Right lobe of liver (tissue), 6 donors: ENCODE measurements at regions not wholly inside any gene's neighbourhood (a gene's known extent, or its start where the extent isn't known, plus 50 kb on each side); places are given as distances from the start of the nearest gene placed in this dataset.

Source experiments
- ATAC-seq, 4 donors: fragments of 200-7000 bp; cut with Tn5 transposase; one replicate each; pipeline ENCODE4 v1.9.1; 2020; ENCODE audit warnings: mild to moderate bottlenecking in 4 of 4, moderate library complexity in 4 of 4
- DNase-seq, 3 donors: peaks; one replicate each; pipeline ENCODE4 v3.0.0-alpha.2; 2020
- H3K27ac ChIP-seq, 3 donors: fragments of 200-600 bp; one replicate each; pipeline ENCODE4 v1.8.0; 2022
- H3K27me3 ChIP-seq, 2 donors: fragments of 200-600 bp; one replicate each; pipeline ENCODE4 v1.8.0; 2022
- H3K36me3 ChIP-seq, 4 donors: fragments of 200-600 bp; sonication (generic) in 1 of 4; one replicate each; pipeline versions ENCODE4 v1.5.1 to v1.8.0; 2017 to 2022; ENCODE audit warnings: control low read depth in 1 of 4
- H3K4me1 ChIP-seq, 4 donors: fragments of 200-600 bp; sonication (generic) in 1 of 4; one replicate each; pipeline versions ENCODE4 v1.5.1 to v1.8.0; 2017 to 2022; ENCODE audit warnings: control low read depth in 1 of 4
- H3K4me3 ChIP-seq, 3 donors: fragments of 200-600 bp; one replicate each; pipeline ENCODE4 v1.8.0; 2022
- H3K9me3 ChIP-seq, 4 donors: fragments of 200-600 bp; sonication (generic) in 1 of 4; one replicate each; pipeline versions ENCODE4 v1.5.1 to v1.8.0; 2017 to 2022; ENCODE audit warnings: control low read depth in 1 of 4
- POLR2A ChIP-seq: fragments of 450-650 bp; IDR thresholded peaks from one replicate; pipeline ENCODE4 v1.6.1; 2017; ENCODE audit warnings: antibody characterized with exemption, mild to moderate bottlenecking
- WGBS: methylation state at CpG from one replicate; pipeline ENCODE4 v1.1.6; 2018; ENCODE audit warnings: low coverage, low lambda C conversion rate; ENCODE audit not compliant: insufficient coverage; ENCODE audit errors: missing lambda C conversion rate; 5-methylcytosine and 5-hydroxymethylcytosine counted together
- intact Hi-C, 2 donors: fragments of 100-400 bp; cut with DNase I; formaldehyde crosslinking; loops; one replicate each; pipeline versions ENCODE4 v1.11.2 to v1.14.1; 2022
- TF ChIP-seq, protein P1 (sequence below), 4 donors: fragments of 200-600 bp in 3 of 4; fragments of 450-650 bp in 1 of 4; IDR thresholded peaks; one replicate each; pipeline versions ENCODE4 v1.5.1 to v1.8.0; 2016 to 2022; ENCODE audit warnings: antibody characterized with exemption in 4 of 4, mild to moderate bottlenecking in 2 of 4
- donor health status: DM: no; HTN: yes; CAD: no.
- donor health status: DM: no; HTN: no; CAD: no.
- donor health status: DM: no; HTN: no; CAD: no.
- donor health status: DM: no; HTN: yes; CAD: no.
- donor health status: DM: no; HTN: yes; CAD: no.

DNA sequence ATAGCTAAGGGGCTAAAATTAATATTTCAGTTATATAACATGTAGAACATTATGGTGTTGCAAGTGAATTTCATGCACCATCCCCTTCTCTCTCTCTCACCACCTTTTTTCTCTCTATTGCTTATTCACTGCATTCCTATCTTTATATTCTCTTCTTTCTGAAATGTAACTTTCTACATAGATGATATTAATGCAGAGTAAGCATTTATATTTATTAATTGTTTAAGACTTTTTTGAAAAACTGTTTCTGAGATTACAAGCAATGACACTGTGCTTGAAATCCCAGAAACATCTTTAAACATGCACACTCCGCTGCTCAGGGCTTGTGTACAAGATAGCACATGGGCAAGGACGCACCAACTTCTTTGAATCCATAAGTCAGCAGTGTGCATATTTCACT lies 567.7 kb upstream of the SGCD start:
- Histone ChIP-seq H3K4me1 (no peaks in the 10 kb centered on the region), H3K27me3 (no peaks in the 10 kb centered on the region), H3K9me3 (no peaks in the 10 kb centered on the region), H3K27ac (no peak overlapping the region), H3K36me3 (no peaks in the 10 kb centered on the region), H3K4me3 (no peak overlapping the region)
- intact Hi-C loops, result no loop called here
- WGBS, result 79% methylated on average over 2 of the region's 2 CpGs
- TF ChIP-seq, protein P1, sequence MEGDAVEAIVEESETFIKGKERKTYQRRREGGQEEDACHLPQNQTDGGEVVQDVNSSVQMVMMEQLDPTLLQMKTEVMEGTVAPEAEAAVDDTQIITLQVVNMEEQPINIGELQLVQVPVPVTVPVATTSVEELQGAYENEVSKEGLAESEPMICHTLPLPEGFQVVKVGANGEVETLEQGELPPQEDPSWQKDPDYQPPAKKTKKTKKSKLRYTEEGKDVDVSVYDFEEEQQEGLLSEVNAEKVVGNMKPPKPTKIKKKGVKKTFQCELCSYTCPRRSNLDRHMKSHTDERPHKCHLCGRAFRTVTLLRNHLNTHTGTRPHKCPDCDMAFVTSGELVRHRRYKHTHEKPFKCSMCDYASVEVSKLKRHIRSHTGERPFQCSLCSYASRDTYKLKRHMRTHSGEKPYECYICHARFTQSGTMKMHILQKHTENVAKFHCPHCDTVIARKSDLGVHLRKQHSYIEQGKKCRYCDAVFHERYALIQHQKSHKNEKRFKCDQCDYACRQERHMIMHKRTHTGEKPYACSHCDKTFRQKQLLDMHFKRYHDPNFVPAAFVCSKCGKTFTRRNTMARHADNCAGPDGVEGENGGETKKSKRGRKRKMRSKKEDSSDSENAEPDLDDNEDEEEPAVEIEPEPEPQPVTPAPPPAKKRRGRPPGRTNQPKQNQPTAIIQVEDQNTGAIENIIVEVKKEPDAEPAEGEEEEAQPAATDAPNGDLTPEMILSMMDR (IDR thresholded peaks at IDR 0.05), result no peak
- TF ChIP-seq POLR2A, result no peak
- ATAC-seq (no peak), DNase-seq (no peak)

DNA sequence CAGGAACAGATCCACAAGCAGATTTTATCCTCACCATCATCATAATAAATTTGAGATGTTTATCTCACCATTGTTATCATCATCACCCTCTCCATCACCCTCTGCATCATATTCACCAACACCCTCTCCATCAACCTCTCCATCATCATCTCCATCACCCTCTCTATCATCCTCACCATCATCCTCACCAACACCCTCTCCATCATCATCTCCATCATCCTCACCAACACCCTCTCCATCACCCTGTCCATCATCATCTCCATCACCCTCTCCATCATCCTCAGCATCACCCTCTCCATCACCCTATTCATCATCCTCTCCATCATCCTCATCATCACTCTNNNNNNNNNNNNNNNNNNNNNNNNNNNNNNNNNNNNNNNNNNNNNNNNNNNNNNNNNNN lies 567.0 kb upstream of the SGCD start:
- Histone ChIP-seq H3K4me1 (no peaks in the 10 kb centered on the region), H3K9me3 (no peaks in the 10 kb centered on the region), H3K4me3 (no peak overlapping the region), H3K27me3 (no peaks in the 10 kb centered on the region), H3K36me3 (no peaks in the 10 kb centered on the region), H3K27ac (no peak overlapping the region)
- ATAC-seq (no peak), DNase-seq (no peak)
- intact Hi-C loops, result no loop called here
- TF ChIP-seq POLR2A, result no peak
- TF ChIP-seq, protein P1 (IDR thresholded peaks at IDR 0.05), result no peak

DNA sequence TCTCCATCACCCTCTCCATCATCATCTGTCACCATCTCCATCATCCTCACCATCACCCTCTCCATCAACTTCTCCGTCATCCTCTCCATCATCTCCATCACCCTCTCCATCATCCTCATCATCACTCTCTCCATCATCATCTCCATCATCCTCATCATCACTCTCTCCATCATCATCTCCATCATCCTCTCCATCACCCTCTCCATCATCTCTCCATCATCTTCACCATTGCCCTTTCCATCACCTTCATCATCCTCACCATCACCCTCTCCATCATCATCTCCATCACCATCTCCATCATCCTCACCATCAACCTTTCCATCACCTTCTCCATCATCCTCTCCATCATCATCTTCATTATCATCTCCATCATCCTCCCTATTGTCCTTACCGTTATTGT lies 565.5 kb upstream of the SGCD start:
- TF ChIP-seq POLR2A, result no peak
- TF ChIP-seq, protein P1 (IDR thresholded peaks at IDR 0.05), result no peak
- Histone ChIP-seq H3K36me3 (no peaks in the 10 kb centered on the region), H3K4me3 (no peak overlapping the region), H3K4me1 (no peaks in the 10 kb centered on the region), H3K9me3 (no peaks in the 10 kb centered on the region), H3K27ac (no peak overlapping the region), H3K27me3 (no peaks in the 10 kb centered on the region)
- intact Hi-C loops, result no loop called here
- ATAC-seq (no peak), DNase-seq (no peak)
- WGBS, result 78% methylated on average over 2 of the region's 2 CpGs

DNA sequence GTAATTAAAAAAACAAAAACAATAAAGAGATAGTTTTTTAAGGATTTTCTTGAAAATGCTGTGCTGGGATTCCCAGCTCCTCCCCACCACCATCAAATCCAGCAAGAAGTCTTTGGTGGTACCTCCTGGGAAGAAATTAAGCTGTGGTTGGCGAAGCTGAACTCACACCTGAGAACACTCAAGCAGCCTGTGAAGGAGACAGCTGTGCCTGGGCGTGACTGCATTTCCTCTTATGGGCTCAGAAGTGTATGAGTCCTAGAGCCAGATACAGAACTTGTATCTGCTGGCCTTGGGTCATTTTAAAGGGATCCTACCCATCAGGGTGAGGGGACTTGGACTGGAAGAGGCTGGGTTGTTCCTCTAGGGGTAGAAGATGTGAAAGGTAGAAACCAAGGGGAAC lies 561.2 kb upstream of the SGCD start:
- H3K4me1 ChIP-seq, result no peaks in the 10 kb centered on the region
- no peaks in the 10 kb centered on the region for H3K27me3 ChIP-seq
- no peaks in the 10 kb centered on the region for H3K36me3 ChIP-seq
- no peaks in the 10 kb centered on the region for H3K9me3 ChIP-seq
- no peak overlapping the region for H3K4me3 ChIP-seq
- 38% methylated on average over 2 of the region's 2 CpGs for WGBS
- no peak overlapping the region for H3K27ac ChIP-seq
- no peak for TF ChIP-seq POLR2A
- TF ChIP-seq, protein P1 (IDR thresholded peaks at IDR 0.05), result no peak
- no peak for ATAC-seq
- intact Hi-C loops, result no loop called here
- no peak for DNase-seq

DNA sequence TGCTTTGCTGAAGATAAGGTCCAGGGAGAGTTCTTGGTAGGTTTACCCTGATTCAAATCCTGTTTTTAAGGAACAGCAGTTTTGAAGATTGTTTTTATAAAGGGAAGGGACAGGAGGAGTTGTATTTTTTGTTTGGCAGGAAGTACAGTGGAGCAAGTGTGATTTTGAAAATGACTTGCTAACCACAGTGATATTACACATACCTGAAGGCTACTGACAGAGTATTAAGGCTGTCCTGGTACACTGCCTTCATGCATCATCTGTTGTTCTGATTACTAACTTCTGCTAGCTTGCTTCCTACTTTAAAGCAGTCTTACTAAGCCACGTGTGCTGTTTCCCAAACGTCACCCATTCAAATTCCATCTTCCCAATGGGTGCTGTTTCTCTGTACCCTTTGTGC lies 559.5 kb upstream of the SGCD start:
- Histone ChIP-seq H3K36me3 (no peaks in the 10 kb centered on the region), H3K27me3 (no peaks in the 10 kb centered on the region), H3K4me3 (no peak overlapping the region), H3K27ac (no peak overlapping the region), H3K9me3 (no peaks in the 10 kb centered on the region), H3K4me1 (no peaks in the 10 kb centered on the region)
- TF ChIP-seq, protein P1 (IDR thresholded peaks at IDR 0.05), result no peak
- no peak for TF ChIP-seq POLR2A
- ATAC-seq (no peak), DNase-seq (no peak)
- intact Hi-C loops, result no loop called here
- WGBS, result 49% methylated on average over 2 of the region's 2 CpGs
